Type B pancreatic cell (in vitro differentiated cells): ENCODE measurements at regions not wholly inside any gene's neighbourhood (a gene's known extent, or its start where the extent isn't known, plus 50 kb on each side); places are given as distances from the start of the nearest gene placed in this dataset.

Experiments used
- DNase-seq: peaks from one replicate; pipeline ENCODE4 v3.0.0; 2021; ENCODE audit warnings: mixed read lengths; ENCODE audit not compliant: unreplicated experiment; ENCODE audit errors: extremely low spot score
- H3K27ac Mint-ChIP-seq: 2 replicates; pipeline ENCODE4 v1.8.0; 2021; ENCODE audit warnings: mild to moderate bottlenecking, mixed read lengths
- H3K27me3 Mint-ChIP-seq: 2 replicates; pipeline ENCODE4 v1.8.0; 2021; ENCODE audit warnings: mixed read lengths
- H3K36me3 Mint-ChIP-seq: 2 replicates; pipeline ENCODE4 v1.8.0; 2021; ENCODE audit warnings: mixed read lengths
- H3K4me1 Mint-ChIP-seq: one replicate; pipeline ENCODE4 v1.8.0; 2021; ENCODE audit warnings: mixed read lengths; ENCODE audit not compliant: unreplicated experiment
- H3K4me3 Mint-ChIP-seq: 2 replicates; pipeline ENCODE4 v1.8.0; 2021; ENCODE audit warnings: mild to moderate bottlenecking, mixed read lengths
- H3K9me3 Mint-ChIP-seq: 2 replicates; pipeline ENCODE4 v1.8.0; 2021; ENCODE audit warnings: mixed read lengths
- TF ChIP-seq, protein P1 (sequence below): fragments of 200-600 bp; sonication (generic); conservative IDR thresholded peaks from 2 replicates; pipeline ENCODE4 v1.5.0; 2021; ENCODE audit warnings: antibody characterized with exemption, mild to moderate bottlenecking

DNA sequence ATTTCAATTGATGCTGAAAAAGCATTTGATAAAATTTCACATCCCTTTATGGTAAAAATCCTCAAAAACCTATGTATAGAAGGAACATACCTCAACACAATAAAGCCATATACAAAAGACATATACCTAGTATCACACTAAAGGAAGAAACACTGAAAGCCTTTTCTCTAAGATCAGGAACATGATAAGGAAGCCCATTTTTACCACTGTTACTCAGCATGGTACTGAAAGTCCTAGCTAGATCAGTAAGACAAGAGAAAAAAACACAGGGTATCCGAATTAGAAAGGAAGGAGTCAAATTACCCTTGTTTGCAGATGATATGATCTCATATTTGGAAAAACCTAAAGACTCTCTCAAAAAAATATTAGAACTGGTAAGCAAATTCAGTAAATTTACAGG is 350.2 kb upstream of the PDE4D start:
- no peaks in the 10 kb centered on the region for H3K36me3 Mint-ChIP-seq
- no peak overlapping the region for H3K4me3 Mint-ChIP-seq
- no peak overlapping the region for H3K27ac Mint-ChIP-seq
- no peak for DNase-seq
- no peaks in the 10 kb centered on the region for H3K27me3 Mint-ChIP-seq
- H3K4me1 Mint-ChIP-seq = no peaks in the 10 kb centered on the region
- peaks cover 11% of the 10 kb centered on the region for H3K9me3 Mint-ChIP-seq
- TF ChIP-seq, protein P1, sequence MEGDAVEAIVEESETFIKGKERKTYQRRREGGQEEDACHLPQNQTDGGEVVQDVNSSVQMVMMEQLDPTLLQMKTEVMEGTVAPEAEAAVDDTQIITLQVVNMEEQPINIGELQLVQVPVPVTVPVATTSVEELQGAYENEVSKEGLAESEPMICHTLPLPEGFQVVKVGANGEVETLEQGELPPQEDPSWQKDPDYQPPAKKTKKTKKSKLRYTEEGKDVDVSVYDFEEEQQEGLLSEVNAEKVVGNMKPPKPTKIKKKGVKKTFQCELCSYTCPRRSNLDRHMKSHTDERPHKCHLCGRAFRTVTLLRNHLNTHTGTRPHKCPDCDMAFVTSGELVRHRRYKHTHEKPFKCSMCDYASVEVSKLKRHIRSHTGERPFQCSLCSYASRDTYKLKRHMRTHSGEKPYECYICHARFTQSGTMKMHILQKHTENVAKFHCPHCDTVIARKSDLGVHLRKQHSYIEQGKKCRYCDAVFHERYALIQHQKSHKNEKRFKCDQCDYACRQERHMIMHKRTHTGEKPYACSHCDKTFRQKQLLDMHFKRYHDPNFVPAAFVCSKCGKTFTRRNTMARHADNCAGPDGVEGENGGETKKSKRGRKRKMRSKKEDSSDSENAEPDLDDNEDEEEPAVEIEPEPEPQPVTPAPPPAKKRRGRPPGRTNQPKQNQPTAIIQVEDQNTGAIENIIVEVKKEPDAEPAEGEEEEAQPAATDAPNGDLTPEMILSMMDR = no peak

GRCh38 chr5:60232036-60232795 is 338.7 kb upstream of the PDE4D start:
- Mint-ChIP-seq H3K4me3 (no peak overlapping the region), H3K36me3 (no peaks in the 10 kb centered on the region), H3K27ac (no peak overlapping the region), H3K9me3 (no peaks in the 10 kb centered on the region), H3K4me1 (no peaks in the 10 kb centered on the region), H3K27me3 (no peaks in the 10 kb centered on the region)
- no peak for DNase-seq
- TF ChIP-seq, protein P1 = no peak

- H3K36me3 Mint-ChIP-seq = no peaks in the 10 kb centered on the region
- H3K9me3 Mint-ChIP-seq = no peaks in the 10 kb centered on the region
- H3K27ac Mint-ChIP-seq = no peak overlapping the region
- TF ChIP-seq, protein P1 = no peak
- no peaks in the 10 kb centered on the region for H3K27me3 Mint-ChIP-seq
- H3K4me3 Mint-ChIP-seq = no peak overlapping the region
- H3K4me1 Mint-ChIP-seq = no peaks in the 10 kb centered on the region
- no peak for DNase-seq
Measured at GRCh38 chr5:60230456-60230855, 336.9 kb upstream of the PDE4D start.

DNA sequence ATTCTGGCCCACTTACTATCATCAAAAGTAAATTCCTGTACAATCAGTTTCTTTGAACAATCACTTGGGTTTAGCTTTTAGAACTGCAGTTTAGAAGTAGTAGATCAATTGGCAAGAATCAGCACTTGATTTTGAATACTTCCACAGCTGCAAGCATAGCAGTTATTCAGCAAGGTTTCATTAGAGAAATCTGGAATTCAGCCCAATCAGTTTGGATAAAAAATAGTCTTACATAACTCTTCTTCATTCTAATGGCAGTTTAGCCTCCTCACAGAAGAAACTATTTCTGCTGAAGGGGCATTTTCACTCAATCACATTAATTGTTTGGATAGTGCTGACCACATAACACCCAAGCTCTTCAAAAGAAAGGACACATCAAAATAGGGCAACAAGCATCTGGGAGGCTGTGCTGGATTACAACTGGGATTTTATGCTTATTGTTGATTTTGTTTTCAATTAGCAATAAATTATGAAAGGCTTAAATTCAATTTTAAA is 336.2 kb upstream of the PDE4D start:
- no peaks in the 10 kb centered on the region for H3K9me3 Mint-ChIP-seq
- no peaks in the 10 kb centered on the region for H3K27me3 Mint-ChIP-seq
- no peak for DNase-seq
- TF ChIP-seq, protein P1 = no peak
- H3K36me3 Mint-ChIP-seq = no peaks in the 10 kb centered on the region
- no peaks in the 10 kb centered on the region for H3K4me1 Mint-ChIP-seq
- H3K27ac Mint-ChIP-seq = no peak overlapping the region
- no peak overlapping the region for H3K4me3 Mint-ChIP-seq

DNA sequence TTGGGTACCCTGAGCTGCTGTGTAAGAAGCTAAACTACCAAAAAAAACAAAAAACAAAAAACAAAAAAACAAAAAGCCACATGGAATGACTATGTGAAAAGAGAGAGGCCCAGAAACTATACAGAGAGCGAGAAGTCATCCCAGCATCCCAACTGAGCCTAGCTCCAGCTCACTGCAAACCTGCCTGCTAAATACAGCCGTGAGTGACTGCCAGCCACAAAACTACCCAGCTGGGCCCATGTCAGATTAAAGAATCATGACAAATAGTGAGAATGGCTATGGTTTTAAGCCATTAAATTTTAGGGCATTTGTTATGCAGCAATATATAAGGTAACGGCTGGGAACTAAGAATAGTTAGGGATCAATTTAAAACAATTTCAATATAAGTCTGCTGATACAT is 335.1 kb upstream of the PDE4D start:
- Mint-ChIP-seq H3K36me3 (no peaks in the 10 kb centered on the region), H3K27me3 (no peaks in the 10 kb centered on the region)

More for the DNA sequence above, 335.1 kb upstream of the PDE4D start:
- Mint-ChIP-seq H3K4me3 (no peak overlapping the region), H3K4me1 (no peaks in the 10 kb centered on the region), H3K27ac (no peak overlapping the region), H3K9me3 (no peaks in the 10 kb centered on the region)
- no peak for DNase-seq
- TF ChIP-seq, protein P1 = no peak
